HG02588 (cell line): ENCODE measurements at regions not wholly inside any gene's neighbourhood (a gene's known extent, or its start where the extent isn't known, plus 50 kb on each side); places are given as distances from the start of the nearest gene placed in this dataset.
"Not testable (repeated sequence)": the region's sequence is repeated elsewhere in the genome, so short reads cannot be mapped to it uniquely, and the experiment has no call there.

ENCODE experiments used
- ATAC-seq: cut with Tn5 transposase; IDR thresholded peaks from one replicate; pipeline ENCODE4 v1.9.1; 2021; ENCODE audit warnings: mild to moderate bottlenecking, moderate library complexity; ENCODE audit not compliant: unreplicated experiment

DNA sequence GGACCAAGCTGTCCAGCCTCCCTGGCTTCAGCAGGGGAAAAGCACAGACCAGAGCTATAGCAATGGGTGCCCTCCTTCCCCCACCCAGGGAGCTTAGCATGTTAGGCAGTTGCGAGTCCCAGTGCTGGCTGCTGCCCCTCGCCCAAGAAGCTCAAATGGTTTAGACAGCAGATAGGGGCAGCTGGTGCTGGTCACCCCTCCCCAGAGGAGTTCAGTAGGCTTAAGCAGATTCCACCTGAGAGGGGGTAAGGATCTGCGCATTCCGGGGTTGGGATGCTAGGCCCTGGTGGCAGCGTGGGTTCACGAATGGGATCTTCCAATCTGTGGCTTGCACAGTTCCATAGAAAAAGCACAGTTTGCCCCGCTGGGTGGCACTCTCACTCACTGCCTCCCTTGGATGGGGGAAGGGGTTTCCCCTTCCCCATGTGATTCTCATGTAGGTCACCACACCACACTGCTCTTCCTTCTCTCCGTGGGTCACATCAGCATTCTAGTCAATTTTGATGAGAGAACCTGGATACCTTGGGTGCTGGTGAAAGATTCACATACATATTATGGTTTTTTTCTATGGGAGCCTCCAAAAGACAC lies 665.6 kb downstream of the C12orf50 start:
- no peak for ATAC-seq

DNA sequence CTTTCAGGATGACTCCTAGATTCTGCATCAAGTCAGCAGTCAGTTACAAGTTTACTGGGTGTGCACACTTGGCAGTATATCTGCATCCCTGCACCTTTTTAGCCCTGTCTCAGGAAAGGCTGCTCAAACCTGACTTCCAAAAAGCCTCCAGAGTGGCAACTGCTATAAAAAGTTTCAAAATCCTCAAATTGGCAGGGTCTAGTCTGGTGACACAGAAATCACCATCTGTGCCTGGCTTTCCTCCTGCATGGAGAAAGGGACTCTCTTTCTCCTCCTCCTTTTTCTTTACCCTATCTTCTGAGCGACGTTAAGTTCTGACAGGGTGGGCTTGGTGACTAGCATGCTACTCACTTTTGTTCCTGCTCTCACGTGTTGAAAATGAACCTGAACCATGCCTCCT lies 679.5 kb downstream of the C12orf50 start:
- no peak for ATAC-seq

DNA sequence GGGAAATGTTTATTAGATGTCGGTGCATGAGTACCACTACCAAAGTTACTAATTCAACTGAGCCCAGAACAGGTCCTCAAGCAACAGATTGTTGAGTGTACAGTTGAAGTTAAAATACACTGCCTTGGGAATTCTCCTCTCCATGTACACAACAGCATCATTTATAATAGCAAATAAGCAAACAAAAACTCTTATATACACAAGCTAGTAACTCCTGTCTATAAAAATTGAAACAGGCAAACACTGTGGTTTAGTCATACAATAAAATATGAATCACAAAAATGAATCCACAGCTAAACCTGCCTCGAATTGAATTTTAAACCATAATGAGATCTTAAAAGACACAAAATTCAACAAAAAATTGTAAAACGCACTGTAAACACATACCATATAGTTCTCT lies 681.1 kb downstream of the C12orf50 start:
- no peak for ATAC-seq

DNA sequence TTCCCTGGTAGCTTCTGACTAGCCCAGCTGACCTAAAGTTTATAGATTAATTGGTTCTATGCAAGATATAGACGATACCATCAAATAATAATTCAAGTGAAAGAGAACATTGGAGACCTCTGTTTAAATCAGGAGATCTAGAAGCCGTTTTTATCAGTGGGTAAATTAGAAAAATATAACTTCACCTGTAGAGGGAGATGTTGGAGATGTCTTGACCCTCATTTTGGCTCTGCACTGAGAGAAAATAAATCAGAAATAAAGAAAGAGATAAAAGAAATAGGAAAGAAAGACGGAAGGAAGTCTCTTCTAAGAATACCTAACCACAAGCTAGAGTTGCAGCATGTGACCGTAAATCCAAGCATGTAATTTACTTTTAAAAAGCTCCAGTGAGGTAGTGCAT lies 684.5 kb downstream of the C12orf50 start:
- no peak for ATAC-seq

DNA sequence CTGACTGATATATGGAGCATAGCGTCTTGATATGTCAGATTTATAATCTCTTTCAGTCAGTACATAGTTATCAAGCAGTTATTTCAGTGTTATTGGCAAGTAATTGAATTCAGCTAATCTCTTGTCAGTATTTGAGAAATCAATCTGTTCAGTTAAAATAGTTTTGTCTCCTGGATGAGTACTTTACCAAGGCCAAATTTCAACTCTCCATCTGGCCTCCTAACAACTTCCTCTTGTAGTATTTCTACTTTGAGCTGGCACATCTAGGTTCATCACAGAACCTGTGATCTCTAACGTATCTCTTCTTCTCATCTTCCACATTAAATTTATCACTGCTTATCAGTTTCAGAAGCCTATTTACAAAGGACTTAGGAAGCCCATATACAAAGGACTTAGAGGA lies 690.5 kb downstream of the C12orf50 start:
- ATAC-seq: no peak

DNA sequence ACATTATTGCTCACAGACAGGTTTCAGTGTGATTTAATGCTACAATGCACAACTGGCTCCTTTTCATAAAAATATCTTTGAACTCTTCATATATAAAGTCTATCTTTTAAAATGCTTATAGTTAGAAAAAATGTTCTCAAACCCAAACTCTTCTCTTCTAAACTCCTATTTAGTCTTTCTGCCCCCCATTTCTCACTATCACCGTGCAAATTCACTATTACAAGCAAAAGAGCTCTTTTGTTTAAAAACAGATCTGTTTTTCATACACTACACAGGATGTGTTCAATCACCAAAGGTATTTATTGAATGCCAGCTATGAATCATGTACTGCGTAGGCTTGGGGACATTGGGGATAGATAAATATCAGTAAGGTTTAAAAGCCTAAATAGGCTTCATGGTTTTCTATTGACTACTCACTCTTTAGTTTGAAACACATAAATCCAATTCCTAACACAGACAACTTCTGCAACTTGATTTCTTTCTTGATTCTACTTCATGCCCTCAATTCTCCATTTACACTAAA lies 692.3 kb downstream of the C12orf50 start:
- ATAC-seq: no peak

DNA sequence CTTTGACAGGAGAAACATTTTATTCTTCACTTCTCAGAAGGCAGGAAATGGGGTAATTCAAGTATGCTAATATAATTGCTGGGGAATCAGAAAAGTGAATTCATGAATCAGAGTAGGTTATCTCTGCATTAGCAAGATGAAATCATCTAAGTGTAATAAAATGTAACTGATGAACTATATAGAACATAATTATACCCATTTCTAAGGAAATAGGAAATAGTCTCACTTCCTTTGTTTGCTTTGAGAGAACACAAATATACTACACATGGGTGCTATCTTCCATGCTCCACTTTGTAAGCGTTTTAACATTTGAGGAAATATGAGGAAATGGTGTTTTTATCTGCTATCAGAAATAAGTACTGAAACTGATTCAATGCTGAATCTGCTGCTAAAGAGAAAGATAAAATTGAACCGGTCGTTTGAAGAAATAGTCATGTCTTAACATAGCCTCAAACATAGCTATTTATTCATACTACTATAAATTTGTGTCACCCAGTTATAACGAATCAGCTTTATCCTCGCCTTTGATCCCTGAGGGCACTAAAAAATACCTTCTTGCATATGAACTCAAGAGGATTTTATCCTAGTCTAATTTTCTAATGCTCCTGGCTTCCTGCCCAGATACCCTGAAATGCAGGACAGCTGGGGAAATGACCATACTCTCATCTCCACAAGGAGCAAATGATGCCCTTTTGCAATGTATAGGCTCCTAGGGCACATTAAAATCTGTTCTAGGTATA lies 696.0 kb downstream of the C12orf50 start:
- no peak for ATAC-seq

DNA sequence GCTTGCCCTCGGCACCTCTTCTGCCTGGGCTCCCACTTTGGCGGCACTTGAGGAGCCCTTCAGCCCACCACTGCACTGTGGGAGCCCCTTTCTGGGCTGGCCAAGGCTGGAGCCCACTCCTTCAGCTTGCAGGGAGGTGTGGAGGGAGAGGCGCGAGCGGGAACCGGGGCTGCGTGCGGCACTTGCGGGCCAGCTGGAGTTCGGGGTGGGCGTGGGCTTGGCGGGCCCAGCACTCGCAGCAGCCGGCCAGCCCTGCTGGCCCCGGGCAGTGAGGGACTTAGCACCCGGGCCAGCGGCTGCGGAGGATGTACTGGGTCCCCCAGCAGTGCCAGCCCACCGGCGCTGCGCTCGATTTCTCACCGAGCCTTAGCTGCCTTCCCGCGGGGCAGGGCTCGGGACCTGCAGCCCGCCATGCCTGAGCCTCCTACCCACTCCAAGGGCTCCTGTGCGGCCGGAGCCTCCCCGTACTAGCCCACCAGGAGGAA lies 699.1 kb downstream of the C12orf50 start:
- ATAC-seq: not testable (repeated sequence)

DNA sequence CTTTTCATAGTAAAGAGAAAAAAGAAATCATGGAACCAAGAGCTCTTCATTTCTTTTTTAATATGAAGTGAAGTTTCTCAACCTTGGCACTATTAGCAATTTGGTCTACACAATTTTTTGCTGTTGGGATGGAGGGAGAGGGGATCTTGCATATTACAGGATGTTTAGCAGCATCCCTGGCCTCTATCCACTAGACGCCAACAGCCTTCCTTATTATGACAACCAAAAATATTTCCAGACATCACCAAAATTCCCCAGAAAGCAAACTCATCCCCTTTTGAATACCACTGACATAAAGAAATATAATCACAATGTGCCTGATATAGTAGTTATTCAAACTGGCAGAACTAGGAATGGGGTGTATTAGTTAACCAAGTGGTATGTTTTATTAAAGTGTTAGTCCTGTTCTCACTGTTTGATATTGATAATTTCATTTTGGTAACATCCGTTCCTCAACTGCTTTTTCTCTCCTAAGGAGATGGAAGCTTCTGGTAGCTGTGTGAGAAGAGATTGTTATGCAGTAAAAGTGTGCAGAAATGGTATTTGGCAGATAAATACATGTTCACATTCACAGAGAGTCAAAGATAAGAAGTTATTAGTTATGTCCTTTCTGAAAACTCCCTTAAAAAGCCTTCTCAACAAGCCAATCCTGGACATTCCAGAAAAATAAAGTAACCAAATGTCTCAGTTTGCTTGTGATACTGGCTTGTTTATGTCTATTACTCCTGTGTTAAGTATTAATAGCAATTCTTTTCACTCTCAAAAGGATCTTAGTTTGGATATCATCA lies 699.9 kb downstream of the C12orf50 start:
- ATAC-seq: no peak

DNA sequence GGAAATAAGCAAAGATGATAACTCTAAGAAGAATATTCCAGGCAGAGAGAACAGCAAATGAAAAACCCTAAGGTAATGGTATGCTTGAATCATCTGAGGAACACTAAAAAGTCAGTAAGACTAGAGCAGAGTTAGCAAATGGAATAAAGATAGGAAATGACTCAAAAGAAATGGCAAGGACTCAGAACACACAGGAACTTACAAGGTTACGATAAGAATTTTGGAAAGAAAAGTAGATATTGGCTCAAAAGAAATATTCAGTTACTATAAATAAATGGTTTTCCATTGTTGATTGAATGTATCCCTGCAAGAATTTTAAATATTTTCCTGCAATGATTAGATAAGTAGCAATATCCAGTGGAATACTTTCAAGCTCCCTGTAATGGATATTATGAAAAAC lies 705.8 kb downstream of the C12orf50 start:
- ATAC-seq: no peak

DNA sequence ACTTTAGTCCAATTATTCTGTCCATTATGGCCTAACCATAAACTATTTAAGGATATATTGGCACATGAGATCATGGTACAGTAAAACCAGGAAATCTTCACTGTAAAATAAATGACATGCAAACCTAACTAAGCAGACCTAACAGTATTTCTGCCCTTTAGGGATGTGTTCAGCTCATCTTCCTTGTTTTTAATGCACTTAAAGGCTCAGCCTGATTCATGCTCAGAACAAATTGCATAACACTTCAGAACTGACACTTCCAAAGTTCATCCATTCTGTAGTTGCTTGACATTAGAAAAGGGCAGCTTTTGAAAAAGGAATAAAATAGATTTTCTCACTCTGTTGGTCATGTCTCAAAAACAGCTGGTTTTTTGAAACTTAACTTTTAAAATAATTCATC lies 708.5 kb downstream of the C12orf50 start:
- no peak for ATAC-seq

DNA sequence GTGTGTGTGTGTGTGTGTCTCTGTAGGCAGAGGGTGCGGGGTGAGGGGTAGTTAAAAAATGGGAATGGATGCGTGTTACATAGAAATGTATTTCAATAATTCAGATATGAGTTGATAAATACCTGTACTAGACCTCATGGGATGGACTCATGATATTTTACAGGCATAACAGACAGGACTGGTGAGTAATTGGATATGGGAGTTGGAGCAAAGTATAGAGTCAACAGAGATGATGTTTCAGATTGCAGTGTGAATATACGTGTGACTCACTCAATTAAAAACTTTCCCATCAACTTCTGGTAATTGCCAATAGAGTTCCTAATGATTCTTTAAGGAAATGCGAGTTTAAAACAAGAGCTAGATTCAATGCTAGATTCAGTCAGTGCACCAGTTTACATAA lies 711.9 kb downstream of the C12orf50 start:
- ATAC-seq: no peak

DNA sequence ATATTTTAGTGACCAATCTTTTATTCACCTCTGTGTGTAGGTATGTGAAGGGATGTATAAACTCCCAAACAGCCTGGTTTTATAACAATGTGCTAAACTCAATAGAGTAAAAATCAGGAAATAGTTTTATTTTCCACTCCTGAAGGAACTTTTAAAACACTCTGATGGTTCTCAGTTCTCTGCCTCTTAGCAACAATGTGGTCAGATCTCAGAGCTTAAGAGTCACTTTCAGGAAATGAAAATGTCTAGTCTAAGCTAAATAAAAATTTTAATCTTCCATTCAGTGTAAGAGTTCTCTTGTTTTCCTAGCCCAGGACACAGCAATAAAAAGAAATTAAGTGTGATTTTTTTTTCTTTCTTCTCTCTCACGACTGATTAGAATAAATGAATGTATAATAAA lies 718.0 kb downstream of the C12orf50 start:
- peak; percentile 51 for ATAC-seq

DNA sequence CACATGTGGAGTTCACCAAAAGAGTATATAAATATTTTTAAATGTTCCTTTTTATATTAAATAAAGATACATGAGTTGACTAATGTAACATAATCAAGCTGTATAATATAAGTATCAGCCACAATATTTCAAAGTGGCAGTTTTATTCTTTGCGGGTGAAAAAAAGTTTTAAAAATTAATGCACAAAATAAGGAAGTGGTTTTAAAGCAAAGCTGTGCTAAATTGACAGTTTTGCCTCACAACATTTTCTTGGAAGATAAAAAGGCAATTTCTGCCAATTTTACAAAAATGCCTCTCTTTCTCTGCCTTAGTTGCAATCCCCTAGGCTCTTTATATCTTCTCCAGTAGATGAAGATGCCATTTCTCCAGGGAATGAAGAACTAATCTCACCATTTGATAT lies 719.1 kb downstream of the C12orf50 start:
- no peak for ATAC-seq

DNA sequence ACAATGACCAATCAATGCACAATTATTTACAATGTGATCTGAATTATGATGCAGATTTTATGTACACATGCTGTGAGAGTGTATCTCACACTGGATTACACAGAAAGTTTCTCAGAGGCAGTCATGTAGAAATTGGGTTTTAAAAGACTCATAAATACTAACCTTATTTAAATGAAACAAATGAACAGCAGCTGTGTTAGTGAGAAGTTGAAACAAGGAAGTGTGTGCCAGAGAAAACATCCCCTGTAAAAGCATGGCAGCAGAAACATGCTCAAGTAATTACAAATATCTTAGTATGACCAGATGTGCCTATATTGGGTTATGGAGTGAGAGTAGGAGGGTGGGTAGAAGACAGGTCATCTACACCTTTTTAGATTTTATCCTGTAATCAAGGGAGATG lies 723.7 kb downstream of the C12orf50 start:
- peak; percentile 53 for ATAC-seq

DNA sequence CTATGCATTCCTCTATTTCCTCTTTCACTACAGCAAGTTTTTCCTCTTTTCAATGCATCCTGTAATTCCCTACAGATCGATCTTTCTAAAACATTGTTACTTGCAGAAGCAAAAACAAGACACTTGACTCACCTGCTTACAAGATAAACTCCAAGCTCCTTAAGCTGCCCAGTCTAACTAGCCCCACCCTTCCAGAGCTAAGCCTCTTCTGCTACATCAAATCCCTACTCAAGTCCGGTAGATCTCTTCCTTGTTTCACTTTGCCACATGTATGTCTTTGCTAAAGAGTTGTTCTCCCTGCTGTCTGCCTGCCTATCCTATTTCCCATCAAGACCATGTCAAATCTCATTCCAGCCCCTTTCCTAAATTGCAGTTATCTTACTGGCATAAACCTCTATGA lies 724.8 kb downstream of the C12orf50 start:
- no peak for ATAC-seq

DNA sequence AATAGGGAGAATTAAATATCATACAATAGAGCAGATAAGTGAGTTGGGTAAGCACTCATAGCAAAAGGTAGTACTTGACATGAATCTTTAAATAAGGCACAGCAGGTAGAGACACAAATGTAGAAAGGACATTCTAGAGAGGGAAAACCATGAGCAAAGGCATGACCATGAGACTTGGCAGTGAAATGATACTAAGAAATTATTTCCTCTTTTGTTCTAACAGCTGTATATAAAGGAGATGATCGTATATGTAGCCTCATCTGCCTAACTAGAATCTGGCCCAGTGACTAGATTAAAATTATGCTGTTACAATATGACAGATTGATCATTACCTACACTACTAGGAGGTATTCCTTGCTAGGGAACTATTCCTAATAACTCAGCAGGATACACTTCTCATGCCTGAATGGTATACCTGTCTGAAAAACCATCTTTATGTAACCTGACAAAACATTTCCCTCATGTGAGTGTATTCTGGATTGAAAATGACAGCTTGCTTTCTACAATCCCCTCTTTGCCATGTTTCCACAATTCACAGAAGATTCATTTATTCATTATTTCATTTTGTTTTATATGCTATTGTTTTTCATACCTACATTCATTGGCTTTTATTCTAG lies 725.7 kb downstream of the C12orf50 start:
- no peak for ATAC-seq

DNA sequence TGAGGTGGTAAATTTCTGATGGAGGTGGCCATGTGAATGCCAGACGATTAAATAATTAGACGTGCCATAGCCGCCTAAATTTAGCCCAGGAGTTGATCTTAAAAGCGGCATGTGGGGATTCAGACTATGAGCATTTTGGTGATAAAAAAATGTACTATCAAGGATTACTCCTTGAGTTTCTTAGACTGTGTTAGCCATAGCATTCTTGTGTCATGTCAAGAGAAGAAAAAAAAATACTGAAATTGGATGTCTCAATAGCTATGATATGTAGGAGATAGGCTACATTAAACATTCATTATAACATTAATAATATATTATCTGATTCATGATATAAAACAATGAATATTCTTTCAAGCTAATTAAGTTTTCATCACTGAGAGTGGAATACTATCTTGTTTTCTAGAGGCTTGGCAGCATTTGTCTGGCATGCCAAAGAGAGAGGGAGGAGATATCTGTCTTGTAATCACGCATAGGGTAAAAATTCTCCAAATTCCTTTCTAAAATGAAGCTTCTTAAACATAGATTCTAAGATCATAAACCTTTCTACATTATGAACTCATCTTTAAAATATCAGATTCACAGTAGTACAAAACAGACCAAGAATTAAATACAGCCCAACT lies 727.0 kb downstream of the C12orf50 start:
- no peak for ATAC-seq

DNA sequence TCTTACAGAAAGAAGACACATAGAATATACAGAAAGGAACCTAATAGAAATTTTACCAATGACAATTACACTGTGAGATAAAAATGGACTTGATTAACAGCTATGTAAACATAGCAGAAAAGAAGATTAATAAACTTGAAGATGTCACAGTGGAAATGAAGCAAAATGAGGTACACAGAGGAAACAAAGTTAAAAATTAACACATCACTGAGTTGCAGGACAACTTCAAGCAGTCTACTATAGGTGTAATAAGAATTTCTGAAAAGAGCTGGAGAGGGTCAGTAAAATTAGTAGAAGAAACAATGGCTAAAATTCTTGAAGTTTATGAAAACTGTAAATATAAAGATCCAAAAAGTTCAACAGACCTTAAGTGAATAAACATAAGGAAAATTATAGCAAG lies 738.7 kb downstream of the C12orf50 start:
- no peak for ATAC-seq

DNA sequence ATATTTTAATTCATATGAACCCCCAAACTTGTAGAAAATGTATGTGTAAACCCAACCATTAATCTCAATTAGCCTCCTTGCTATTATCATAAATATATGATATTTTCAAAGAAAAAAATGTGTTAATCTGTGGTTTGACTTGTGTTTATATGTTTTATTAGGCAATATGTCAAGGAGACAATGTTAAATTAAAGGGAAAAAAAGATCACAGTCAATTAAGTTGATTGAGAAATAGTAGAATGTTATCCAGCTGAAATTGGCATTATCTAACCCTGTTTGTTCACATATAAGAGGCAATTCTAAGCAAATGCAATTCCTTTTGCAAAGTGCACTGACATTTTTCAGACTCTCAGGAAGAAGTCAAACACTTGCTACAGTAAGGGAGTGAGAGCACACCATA lies 745.3 kb downstream of the C12orf50 start:
- no peak for ATAC-seq

DNA sequence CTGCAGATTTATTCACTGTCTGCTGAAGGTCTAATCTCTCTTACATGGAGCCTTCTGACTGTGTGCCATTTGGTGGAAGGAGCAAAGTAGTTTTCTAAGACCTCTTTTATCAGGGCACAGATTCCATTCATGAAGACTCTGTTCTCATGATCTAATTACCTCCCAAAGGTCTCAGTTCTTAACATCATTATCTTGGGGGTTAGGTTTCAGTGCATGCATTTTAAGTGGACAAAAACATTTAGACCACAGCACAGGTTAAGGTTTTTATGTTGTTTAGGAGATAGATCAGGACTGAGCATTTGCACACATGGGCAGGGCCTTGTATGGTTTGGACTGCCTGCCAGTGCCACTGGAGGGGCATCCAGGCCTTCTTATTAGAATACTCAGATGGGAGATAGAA lies 746.1 kb downstream of the C12orf50 start:
- no peak for ATAC-seq
